GM12878 (cell line): ENCODE measurements at regions not wholly inside any gene's neighbourhood (a gene's known extent, or its start where the extent isn't known, plus 50 kb on each side); places are given as distances from the start of the nearest gene placed in this dataset.

Experiments used
- ATAC-seq: fragments of 200-7000 bp; cut with Tn5 transposase; 3 replicates; pipeline ENCODE4 v1.9.1; 2020; ENCODE audit warnings: mild to moderate bottlenecking, moderate library complexity
- BruUV-seq: library from RNA; stranded (reverse); fragments of 400-500 nt; replicated peaks from 2 replicates; lab custom pipeline; 2021; lab: Mats Ljungman, UMichigan
- CTCF ChIA-PET: fragments of 300-600 bp; sonication (Branson Sonifier 250); formaldehyde crosslinking; extraction: SDS; loops from one replicate; lab custom pipeline; 2021; ENCODE audit warnings: inconsistent platforms; lab: Yijun Ruan, JAX
- POLR2A ChIA-PET: fragments of 350-600 bp; formaldehyde crosslinking; extraction: SDS; loops from one replicate; lab custom pipeline; 2021; ENCODE audit warnings: inconsistent platforms; lab: Charles Lee
- RAD21 ChIA-PET: fragments of 300-600 bp; sonication (Branson Sonifier 250); formaldehyde crosslinking; loops from one replicate; lab custom pipeline; 2023; ENCODE audit warnings: antibody characterized with exemption; ENCODE audit not compliant: unreplicated experiment; lab: Charles Lee
- SMC1A ChIA-PET: fragments of 300-600 bp; sonication (Branson Sonifier 250); formaldehyde crosslinking; loops from one replicate; lab custom pipeline; 2023; ENCODE audit not compliant: unreplicated experiment, uncharacterized antibody; lab: Charles Lee
- DNase-seq: peaks from one replicate; pipeline ENCODE4 v3.0.0-alpha.2; 2011; ENCODE audit warnings: low read depth, low spot score
- FAIRE-seq: peaks from 3 replicates; lab custom pipeline; 2011; peaks lifted over from hg19 to GRCh38; lab: Jason Lieb, UNC
- H2AFZ ChIP-seq: 2 replicates; pipeline ENCODE4 v1.6.0; 2011; ENCODE audit warnings: low read depth, low read length, control low read depth; ENCODE audit not compliant: control insufficient read depth
- H3K27ac ChIP-seq: 2 replicates; pipeline ENCODE4 v1.5.1; 2011; ENCODE audit warnings: control low read depth; ENCODE audit not compliant: control insufficient read depth, insufficient read depth
- H3K27me3 ChIP-seq, 2 experiments: replicated peaks in 1 of 2; 2 replicates each; pipeline versions ENCODE4 v1.6.0 to v1.6.1; 2011; ENCODE audit warnings: low read length in 1 of 2; ENCODE audit not compliant: control insufficient read depth in 2 of 2, insufficient read depth in 2 of 2
- H3K36me3 ChIP-seq, 2 experiments: 2 replicates each; pipeline ENCODE4 v1.5.1; 2011; ENCODE audit warnings: low read length in 1 of 2; ENCODE audit not compliant: control insufficient read depth in 2 of 2, insufficient read depth in 2 of 2
- H3K4me1 ChIP-seq: 2 replicates; pipeline ENCODE4 v1.6.1; 2011; ENCODE audit warnings: mild to moderate bottlenecking, low read length, moderate library complexity, mixed read lengths; ENCODE audit not compliant: control insufficient read depth, insufficient read depth
- H3K4me2 ChIP-seq: 2 replicates; pipeline ENCODE4 v1.6.0; 2011; ENCODE audit warnings: control low read depth; ENCODE audit not compliant: control insufficient read depth, insufficient read depth
- H3K4me3 ChIP-seq: fragments of 200-600 bp; sonication (generic); 2 replicates; pipeline ENCODE4 v1.5.1; 2016
- H3K79me2 ChIP-seq: 2 replicates; pipeline ENCODE4 v1.6.0; 2011; ENCODE audit warnings: low read length; ENCODE audit not compliant: control insufficient read depth, insufficient read depth
- H3K9ac ChIP-seq: 2 replicates; pipeline ENCODE4 v1.8.0; 2011; ENCODE audit warnings: low read length, control low read depth, mixed read lengths; ENCODE audit not compliant: control insufficient read depth, insufficient read depth
- H3K9me3 ChIP-seq: replicated peaks from 3 replicates; pipeline ENCODE4 v1.5.1; 2011; ENCODE audit warnings: mild to moderate bottlenecking, low read length; ENCODE audit not compliant: control insufficient read depth, insufficient read depth
- H4K20me1 ChIP-seq: 2 replicates; pipeline ENCODE4 v1.6.0; 2011; ENCODE audit not compliant: control insufficient read depth, insufficient read depth
- ATF7 ChIP-seq: fragments of 450-650 bp; IDR thresholded peaks from 2 replicates; pipeline ENCODE4 v1.6.1; 2016; ENCODE audit warnings: low read depth, mild to moderate bottlenecking
- BCL11A ChIP-seq: IDR thresholded peaks from 2 replicates; pipeline ENCODE4 v1.6.1; 2011; ENCODE audit warnings: low read depth, low read length
- CHD1 ChIP-seq: IDR thresholded peaks from 2 replicates; pipeline ENCODE4 v1.6.1; 2012; ENCODE audit warnings: low read depth, low read length, improper control_type of control experiment
- IKZF1 ChIP-seq: fragments of 450-650 bp; conservative IDR thresholded peaks from 2 replicates; pipeline ENCODE4 v1.6.1; 2017; ENCODE audit warnings: antibody characterized with exemption, mild to moderate bottlenecking
- NFYA ChIP-seq: IDR thresholded peaks from 2 replicates; pipeline ENCODE4 v1.6.1; 2011; ENCODE audit warnings: low read depth, mild to moderate bottlenecking, low read length, improper control_type of control experiment, borderline replicate concordance
- SREBF2 ChIP-seq: IDR thresholded peaks from 2 replicates; pipeline ENCODE4 v1.6.1; 2012; ENCODE audit warnings: mild to moderate bottlenecking, low read length
- TCF12 ChIP-seq: IDR thresholded peaks from 2 replicates; pipeline ENCODE4 v1.6.1; 2011; ENCODE audit warnings: low read depth, mild to moderate bottlenecking, low read length
- TCF3 ChIP-seq: IDR thresholded peaks from 2 replicates; pipeline ENCODE4 v1.6.1; 2012; ENCODE audit warnings: low read depth, mild to moderate bottlenecking, low read length, borderline replicate concordance; ENCODE audit not compliant: insufficient read depth
- ZNF622 ChIP-seq: fragments of 450-650 bp; IDR thresholded peaks from 2 replicates; pipeline ENCODE4 v1.6.1; 2017; ENCODE audit warnings: mild to moderate bottlenecking, inconsistent platforms
- WGBS: methylation state at CpG from one replicate; pipeline ENCODE4 v1.1.6; 2016; ENCODE audit warnings: low lambda C conversion rate; ENCODE audit not compliant: insufficient replicate concordance, insufficient coverage; ENCODE audit errors: missing lambda C conversion rate; 5-methylcytosine and 5-hydroxymethylcytosine counted together
- in situ Hi-C: fragments of 300-500 bp; cut with MboI; formaldehyde crosslinking; loops from 9 replicates; pipeline ENCODE4 v1.14.3; 2018; ENCODE audit warnings: mixed read lengths
- intact Hi-C: fragments of 100-400 bp; cut with micrococcal nuclease; formaldehyde crosslinking; loops from one replicate; pipeline ENCODE4 v1.14.2; 2022; ENCODE audit not compliant: unreplicated experiment
- TF ChIP-seq, protein P1 (sequence below): fragments of 450-650 bp; IDR thresholded peaks from 2 replicates; pipeline ENCODE4 v1.6.1; 2017; ENCODE audit warnings: mild to moderate bottlenecking, moderate library complexity
- TF ChIP-seq, protein P2 (sequence below): fragments of 150-350 bp; IDR thresholded peaks from 2 replicates; pipeline ENCODE4 v1.6.1; 2016; ENCODE audit warnings: low read depth, low read length

DNA sequence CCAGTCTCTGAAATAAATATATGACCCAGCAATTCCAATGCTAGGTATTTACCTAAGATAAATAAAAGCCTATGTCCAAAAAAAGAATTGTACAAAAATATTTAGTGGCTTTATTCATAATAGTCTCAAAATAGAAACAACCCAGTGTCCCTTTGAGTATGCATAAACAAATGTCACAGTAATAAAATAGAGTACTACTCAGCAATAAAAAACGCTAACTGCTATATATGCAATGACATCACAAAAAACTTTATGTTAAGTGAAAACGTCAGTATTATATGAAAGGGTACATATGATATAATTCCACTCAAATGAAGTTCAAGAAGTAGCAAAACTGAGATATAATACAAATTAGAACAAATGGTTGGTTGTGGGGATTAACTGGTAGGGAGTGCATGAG is 286.5 kb upstream of the MAN1A1 start:
- Histone ChIP-seq H3K27me3 (no peaks in the 10 kb centered on the region), H3K4me2 (no peak overlapping the region), H3K79me2 (no peaks in the 10 kb centered on the region), H3K36me3 (no peaks in the 10 kb centered on the region), H3K4me1 (no peaks in the 10 kb centered on the region), H3K9me3 (no peaks in the 10 kb centered on the region), H3K4me3 (no peak overlapping the region), H3K27ac (no peak overlapping the region), H4K20me1 (no peaks in the 10 kb centered on the region), H2AFZ (no peak overlapping the region), H3K9ac (no peak overlapping the region)
- ChIA-PET SMC1A (no interaction called here), CTCF (no interaction called here), POLR2A (no interaction called here), RAD21 (no interaction called here)
- FAIRE-seq (no peak), DNase-seq (no peak), ATAC-seq (no peak)
- intact Hi-C loops (no loop called here), in situ Hi-C loops (no loop called here)
- WGBS, result 20% methylated on average over 2 of the region's 2 CpGs
- no TSS peak for BruUV-seq
- TF ChIP-seq CHD1 (no peak), BCL11A (no peak), TCF3 (no peak), ATF7 (no peak), SREBF2 (no peak), TCF12 (no peak), NFYA (no peak), ZNF622 (no peak), IKZF1 (no peak)
- TF ChIP-seq, protein P1, sequence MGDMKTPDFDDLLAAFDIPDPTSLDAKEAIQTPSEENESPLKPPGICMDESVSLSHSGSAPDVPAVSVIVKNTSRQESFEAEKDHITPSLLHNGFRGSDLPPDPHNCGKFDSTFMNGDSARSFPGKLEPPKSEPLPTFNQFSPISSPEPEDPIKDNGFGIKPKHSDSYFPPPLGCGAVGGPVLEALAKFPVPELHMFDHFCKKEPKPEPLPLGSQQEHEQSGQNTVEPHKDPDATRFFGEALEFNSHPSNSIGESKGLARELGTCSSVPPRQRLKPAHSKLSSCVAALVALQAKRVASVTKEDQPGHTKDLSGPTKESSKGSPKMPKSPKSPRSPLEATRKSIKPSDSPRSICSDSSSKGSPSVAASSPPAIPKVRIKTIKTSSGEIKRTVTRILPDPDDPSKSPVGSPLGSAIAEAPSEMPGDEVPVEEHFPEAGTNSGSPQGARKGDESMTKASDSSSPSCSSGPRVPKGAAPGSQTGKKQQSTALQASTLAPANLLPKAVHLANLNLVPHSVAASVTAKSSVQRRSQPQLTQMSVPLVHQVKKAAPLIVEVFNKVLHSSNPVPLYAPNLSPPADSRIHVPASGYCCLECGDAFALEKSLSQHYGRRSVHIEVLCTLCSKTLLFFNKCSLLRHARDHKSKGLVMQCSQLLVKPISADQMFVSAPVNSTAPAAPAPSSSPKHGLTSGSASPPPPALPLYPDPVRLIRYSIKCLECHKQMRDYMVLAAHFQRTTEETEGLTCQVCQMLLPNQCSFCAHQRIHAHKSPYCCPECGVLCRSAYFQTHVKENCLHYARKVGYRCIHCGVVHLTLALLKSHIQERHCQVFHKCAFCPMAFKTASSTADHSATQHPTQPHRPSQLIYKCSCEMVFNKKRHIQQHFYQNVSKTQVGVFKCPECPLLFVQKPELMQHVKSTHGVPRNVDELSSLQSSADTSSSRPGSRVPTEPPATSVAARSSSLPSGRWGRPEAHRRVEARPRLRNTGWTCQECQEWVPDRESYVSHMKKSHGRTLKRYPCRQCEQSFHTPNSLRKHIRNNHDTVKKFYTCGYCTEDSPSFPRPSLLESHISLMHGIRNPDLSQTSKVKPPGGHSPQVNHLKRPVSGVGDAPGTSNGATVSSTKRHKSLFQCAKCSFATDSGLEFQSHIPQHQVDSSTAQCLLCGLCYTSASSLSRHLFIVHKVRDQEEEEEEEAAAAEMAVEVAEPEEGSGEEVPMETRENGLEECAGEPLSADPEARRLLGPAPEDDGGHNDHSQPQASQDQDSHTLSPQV, result no peak
- TF ChIP-seq, protein P2, sequence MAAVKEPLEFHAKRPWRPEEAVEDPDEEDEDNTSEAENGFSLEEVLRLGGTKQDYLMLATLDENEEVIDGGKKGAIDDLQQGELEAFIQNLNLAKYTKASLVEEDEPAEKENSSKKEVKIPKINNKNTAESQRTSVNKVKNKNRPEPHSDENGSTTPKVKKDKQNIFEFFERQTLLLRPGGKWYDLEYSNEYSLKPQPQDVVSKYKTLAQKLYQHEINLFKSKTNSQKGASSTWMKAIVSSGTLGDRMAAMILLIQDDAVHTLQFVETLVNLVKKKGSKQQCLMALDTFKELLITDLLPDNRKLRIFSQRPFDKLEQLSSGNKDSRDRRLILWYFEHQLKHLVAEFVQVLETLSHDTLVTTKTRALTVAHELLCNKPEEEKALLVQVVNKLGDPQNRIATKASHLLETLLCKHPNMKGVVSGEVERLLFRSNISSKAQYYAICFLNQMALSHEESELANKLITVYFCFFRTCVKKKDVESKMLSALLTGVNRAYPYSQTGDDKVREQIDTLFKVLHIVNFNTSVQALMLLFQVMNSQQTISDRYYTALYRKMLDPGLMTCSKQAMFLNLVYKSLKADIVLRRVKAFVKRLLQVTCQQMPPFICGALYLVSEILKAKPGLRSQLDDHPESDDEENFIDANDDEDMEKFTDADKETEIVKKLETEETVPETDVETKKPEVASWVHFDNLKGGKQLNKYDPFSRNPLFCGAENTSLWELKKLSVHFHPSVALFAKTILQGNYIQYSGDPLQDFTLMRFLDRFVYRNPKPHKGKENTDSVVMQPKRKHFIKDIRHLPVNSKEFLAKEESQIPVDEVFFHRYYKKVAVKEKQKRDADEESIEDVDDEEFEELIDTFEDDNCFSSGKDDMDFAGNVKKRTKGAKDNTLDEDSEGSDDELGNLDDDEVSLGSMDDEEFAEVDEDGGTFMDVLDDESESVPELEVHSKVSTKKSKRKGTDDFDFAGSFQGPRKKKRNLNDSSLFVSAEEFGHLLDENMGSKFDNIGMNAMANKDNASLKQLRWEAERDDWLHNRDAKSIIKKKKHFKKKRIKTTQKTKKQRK, result no peak
